DMS 273 treated with DMSO at 0.1 percent for 48 hours (cell line): ENCODE measurements at regions not wholly inside any gene's neighbourhood (a gene's known extent, or its start where the extent isn't known, plus 50 kb on each side); places are given as distances from the start of the nearest gene placed in this dataset.
"Not testable (repeated sequence)": the region's sequence is repeated elsewhere in the genome, so short reads cannot be mapped to it uniquely, and the experiment has no call there.

Experiments
- DNase-seq: peaks from one replicate; lab custom pipeline; 2025; lab: John Stamatoyannopoulos, UW

DNA sequence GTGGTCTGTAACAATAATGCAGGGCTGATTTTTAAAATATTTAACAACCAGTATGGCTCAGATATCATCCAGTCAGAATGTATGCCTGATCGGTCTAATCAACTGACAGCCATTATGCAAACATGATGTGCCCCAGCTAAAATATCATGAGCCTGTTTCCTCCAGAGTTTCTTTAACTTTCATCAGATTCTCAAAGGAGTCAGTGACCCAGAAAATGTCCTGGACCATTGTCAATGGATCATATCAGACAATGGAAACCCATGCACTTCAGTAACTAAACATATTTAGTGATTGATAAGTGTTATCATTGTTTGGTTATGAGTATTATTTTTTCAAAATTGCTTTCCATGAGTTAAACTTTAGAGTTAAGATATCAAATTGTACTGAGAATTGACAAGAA, 173.5 kb downstream of the LMBRD1 start:
- no peak for DNase-seq

DNA sequence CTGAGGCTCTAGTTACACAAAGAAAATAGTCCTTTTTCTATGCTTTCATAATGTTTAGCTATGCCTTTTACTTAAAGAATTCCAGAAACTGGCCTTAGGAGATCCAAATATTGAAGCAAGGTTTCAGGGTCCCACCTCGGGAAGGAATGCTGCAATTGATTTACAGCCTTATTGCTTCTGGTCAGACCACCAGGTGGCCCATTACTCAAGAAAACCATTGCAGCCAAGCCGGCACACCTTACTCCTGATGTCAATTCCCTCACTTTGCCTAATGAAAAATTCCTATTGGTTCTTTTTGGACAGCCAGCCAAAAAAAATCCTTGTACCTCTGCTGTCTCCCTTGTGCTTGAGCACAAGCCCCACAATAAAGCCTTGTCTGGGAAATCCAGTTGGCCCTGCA, 173.9 kb downstream of the LMBRD1 start:
- no peak for DNase-seq

DNA sequence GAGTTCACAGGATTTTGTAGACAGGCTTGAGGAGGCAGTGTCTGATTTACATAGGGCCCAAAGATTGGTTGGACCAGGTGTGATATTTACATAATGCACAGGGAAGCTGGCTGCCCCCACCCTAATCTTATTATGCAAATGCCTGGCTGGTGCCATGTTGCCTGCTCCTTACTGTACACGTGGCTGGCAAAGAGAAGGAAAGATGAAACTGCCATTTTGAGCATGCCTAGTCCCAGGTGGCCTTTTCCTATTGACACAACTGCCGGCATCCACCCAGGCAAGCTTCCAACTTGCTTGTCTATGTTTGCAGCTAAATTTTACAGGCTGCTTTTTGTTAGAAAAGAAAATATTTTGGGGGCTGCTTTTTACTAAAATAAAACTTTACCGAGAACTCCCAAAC, 174.6 kb downstream of the LMBRD1 start:
- DNase-seq: peak; percentile 78

DNA sequence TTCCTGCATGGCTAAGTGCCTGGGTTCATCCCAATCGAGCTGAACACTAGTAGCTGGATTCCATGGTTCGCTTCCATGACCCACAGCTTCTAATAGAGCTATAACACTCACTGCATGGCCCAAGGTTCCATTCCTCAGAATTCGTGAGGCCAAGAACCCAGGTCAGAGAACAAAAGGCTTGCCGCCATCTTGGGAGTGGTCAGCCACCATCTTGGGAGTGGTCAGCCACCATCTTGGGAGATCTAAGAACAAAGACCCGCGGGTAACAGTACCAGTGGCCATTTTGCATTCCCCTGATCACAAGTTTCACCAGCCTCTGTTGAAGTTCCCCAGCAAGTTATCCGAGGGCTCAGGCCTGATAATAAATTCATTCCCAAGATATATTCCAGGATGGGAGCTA, 179.6 kb downstream of the LMBRD1 start:
- DNase-seq: no peak

DNA sequence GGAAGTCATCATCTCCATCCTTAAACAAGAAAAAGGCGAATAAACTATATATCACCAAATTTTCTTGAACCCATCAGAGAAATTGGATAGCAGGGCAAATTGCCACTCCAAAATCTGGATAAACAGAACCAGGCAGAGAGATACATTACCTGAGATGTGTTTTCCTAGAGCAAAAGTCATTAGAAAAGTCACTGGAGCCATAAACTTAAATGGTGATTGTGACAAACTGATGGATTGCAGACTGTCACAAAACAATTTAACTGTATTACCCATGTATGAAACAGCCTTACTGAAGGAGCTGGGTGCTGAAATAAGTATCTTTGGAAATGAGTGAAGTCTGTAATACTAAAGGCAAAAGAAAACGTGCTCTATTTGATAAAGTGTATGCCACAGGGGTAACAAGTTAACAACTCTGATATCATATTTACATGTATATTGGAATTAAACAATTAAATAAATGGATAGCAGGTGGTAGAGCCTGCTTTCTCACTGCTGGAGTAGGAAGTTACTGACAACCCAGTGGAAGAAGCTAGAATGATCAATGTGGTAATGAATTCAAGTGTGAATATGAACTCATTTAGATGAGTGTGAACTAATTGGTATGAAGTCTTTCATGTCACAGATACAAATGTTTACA, 186.9 kb downstream of the LMBRD1 start:
- no peak for DNase-seq

DNA sequence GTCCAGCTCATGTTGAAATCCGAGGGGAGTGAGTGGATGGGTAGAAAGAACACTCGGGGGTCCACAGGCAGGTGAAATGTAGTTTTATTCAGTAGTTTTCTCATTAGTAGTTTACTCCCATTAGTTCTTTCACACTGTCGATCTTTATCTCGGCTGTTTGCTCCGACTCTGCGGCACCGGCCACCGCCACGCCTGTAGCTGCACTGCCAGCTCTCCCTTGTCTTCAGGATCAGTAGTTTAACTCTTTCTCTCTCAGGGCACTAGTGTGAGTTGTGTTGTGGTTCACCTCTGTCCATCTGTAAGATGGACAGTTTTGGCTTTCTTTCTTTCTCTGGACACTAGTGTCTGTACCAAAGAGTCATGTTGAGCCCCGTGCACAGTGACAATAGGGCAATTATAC, 195.7 kb downstream of the LMBRD1 start:
- DNase-seq: no peak

DNA sequence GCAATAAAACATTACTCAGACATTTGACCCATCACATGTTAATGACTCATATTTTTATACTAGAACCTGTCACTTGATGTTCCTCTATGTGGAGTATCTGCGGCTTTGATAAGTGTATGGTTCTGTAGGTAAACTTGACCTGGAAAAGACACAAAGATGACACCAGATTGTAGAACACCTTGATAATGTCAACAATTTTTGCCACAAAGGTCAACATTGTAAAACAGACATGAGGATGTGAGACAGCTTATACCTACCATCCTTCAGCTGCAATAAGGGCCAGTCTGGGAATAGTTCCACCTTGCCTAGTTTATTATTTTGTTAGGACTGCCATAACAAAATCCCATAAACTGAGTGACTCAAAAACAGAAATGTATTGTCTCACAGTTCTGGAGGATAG, 202.4 kb downstream of the LMBRD1 start:
- DNase-seq: no peak

DNA sequence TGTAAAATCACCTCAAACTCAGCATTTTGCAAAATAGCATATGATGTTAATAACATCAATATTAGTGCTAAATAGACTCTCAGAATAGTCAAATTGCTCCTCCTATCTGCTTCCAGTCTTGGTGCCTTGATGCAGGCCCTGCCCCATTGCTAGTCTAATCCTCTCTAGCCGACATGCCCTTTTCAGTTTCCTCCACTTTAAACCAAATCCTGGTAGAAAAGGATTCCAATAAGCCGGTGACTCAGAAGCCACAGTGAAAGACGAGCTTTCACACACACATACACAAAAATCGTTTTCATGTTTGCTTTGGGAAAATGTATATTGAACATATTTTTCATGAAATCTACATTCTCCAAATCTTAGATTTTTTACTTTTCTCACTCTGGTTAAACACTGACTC, 203.1 kb downstream of the LMBRD1 start:
- no peak for DNase-seq

DNA sequence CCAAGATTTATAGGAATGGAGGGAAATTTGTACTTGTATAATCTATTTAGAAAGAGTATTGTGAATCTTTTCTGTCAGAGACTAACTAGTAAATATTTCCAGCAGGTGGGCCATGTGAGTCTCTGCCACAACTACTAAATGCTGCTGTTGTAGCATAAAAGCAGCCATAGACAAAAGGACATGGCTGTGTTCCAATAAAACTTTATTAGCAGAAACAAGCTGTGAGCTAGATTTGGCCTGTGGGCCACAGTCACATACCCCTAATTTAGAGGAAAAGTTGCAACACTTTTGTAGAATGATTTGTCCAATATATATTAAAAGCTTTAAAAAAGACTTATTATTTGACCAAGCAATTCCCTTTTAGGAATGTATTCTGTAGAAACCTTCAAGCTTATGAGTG, 207.2 kb downstream of the LMBRD1 start:
- DNase-seq: peak; percentile 75

DNA sequence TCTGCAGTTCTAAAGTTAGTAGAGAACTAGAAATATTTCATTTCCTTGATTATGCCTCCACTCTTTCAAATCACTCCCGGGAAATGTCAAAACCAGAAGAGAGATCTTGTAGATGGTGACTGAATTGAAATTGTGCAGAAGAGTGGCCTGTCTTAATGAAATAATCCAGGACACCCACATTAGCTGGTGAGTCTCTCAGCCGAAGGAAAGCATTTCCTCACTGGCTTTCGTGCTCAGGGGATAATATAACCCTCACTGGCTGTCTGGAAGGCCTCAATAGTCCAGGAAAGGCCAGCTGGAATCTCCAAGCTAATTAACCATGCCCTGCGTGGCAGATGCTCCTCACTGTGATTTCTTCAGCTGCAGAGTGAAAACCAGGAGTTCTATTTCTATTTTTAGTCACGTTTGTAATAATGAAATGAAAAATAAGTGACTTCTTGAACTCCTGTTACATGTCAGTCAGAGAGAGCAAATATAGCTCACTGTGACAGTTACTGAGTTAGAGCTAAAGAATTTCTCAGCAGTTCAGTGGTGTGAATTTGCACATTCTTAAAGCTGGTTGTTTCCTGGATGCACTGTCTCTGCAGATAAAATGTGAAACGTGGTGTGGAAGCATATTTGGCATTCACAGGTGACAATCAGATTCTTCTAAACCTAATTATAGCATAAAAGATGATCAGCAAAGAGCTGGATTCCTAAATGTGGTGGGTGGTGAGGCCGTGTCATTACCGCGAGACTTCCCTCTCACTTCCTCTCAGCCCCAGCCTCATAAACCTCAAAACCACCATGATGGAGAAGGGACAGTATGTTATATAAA, 211.7 kb downstream of the LMBRD1 start:
- DNase-seq: peak; percentile 71

DNA sequence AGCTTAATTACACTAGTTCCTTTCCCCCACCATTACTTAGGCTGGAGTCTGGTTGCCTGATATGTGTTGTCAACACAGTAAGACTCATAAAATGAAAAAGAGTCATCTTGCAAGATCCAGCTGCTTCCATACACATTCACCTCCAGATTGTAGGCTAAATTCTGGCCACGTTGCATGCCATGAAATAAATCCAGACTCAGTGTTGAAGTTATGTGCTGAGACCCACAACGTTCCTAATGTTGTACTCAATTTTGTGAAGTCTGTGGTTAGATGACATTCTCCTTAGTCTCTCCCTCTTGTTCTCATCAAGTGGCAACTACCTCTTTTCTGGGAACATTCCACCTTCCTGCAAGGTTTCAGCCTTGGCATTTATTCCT, 212.3 kb downstream of the LMBRD1 start:
- no peak for DNase-seq

DNA sequence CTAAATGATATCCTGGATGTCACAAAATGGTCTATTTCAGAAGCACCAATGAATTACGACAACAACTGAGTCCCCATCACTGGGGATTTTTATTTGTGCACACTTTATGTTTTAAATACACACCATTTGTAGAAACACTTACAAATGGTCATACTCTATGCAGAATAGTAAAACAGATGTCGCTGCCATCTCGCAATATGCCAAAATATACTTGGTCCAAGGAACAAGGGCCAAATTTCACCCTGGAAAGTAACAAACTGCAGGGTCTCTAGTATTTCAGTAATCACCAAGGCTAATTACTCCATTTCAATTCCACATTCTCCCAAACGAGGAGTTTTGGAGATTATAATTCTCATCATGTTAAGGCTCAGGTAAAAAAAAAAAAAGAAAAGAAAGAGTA, 215.2 kb downstream of the LMBRD1 start:
- peak; percentile 38 for DNase-seq

DNA sequence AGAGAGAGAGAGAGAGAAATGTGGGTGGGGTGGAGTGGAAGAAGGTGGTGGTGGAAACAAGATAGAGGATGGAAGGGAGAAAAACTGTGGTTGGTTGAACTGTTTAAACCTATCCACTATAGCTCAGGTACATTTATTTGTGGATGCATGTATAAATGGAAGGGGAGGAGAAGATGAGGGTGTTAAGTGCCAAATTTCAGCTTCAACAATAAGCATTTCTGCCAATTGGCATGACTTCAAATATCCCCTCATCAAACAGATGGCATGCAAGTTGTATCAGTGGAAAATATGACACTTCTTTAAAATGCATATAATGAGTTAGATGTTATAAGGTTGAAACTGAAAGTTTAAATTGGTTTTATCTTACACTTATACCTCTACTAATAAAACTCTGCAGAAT, 216.1 kb downstream of the LMBRD1 start:
- DNase-seq: peak; percentile 79

DNA sequence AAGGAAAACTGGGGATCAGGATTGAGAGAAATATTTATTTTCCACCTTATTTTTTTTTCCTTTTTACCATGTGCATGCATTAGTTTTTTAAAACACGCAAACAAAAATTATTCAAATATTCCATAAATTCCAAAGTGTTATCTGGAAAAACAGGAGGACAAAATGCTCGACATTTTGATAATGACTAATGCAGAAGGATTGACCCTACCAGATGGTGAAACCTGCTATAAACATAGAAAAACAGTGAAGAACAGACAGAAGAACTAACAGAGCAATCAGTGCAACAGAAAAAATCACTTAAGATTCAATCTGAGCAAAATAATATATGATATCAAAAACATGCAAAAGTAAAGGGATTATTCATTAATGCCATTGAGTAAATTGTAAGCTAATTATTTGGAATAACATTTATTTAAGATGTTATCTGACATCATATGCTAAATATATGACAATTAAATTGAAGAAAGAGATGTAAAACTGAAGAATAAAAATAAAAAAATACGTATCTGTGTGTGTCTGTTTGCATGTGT, 218.4 kb downstream of the LMBRD1 start:
- DNase-seq: peak; percentile 59

DNA sequence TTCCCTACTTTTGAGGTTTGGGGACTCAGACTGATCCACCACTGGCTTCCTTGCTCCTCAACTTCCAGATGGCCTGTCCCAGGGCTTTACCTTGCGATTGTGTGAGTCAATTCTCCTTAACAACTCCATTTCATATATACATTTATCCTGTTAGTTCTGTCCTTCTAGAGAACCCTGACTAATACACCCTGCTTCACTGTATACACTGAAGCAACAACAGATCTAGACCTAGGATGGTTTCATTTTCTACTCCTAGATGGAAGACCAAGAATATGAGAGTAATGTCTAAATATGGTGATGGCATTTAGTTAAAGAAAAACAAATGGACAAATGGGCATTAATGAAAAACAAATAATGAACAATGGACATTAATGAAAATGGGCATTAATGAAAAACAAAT, 225.6 kb downstream of the LMBRD1 start:
- DNase-seq: no peak

DNA sequence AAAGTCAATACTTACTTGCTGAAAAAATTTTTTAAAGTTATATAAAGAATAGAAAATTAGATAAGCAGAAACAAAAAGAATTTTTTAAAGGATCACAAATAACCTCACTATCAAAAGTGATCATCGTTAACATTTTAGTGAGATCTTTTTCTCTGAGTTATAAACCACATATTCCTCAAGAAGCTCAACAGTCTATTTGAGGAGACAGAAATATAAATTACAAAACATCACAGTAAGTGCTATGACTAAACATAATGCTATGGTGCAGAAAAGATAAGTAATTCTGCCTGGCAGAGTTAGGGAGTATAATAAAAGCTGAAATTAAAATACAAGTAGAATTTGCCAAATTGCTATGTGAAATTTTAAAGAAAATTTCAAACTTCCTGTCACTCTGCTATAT, 226.7 kb downstream of the LMBRD1 start:
- DNase-seq: no peak

DNA sequence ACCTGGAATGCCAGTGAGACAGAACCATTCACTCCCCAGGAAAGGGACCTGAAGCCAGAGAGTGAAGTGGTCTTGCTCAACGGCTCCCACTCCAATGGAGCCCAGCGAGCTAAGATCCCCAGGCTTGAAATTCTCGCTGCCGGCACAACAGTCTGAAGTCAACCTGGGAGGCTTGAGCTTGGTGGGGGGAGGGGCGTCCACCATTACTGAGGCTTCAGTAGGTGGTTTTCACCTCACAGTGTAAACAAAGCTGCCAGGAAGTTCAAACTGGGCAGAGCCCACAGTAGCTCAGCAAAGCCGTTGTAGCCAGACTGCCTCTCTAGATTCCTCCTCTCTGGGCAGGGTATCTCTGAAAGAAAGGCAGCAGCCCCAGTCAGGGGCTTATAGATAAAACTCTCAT, 236.2 kb downstream of the LMBRD1 start:
- not testable (repeated sequence) for DNase-seq

DNA sequence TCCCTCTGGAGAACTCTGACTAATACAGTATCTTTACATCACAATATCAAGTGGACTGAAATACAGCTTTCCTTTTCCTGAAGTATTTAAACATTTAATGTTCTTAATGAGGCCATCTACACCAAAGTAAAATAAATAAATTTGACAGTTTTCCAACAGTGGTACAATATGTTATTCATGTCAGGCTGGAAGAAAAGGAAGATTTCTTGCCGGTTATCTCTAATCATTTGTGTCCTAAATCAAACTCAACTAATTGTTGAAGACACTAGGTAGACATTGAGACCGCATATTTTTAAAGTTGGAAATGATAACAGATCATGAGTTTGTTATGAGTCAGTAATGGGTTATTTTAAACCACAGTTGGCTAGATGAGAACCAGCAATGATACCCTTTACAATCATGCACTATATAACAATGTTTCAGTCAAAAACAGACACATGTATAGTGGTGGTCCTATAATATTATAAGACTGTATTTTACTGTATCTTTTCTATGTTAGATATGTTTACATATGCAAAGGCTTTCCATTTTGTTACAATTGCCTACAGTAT, 241.6 kb downstream of the LMBRD1 start:
- DNase-seq: no peak

DNA sequence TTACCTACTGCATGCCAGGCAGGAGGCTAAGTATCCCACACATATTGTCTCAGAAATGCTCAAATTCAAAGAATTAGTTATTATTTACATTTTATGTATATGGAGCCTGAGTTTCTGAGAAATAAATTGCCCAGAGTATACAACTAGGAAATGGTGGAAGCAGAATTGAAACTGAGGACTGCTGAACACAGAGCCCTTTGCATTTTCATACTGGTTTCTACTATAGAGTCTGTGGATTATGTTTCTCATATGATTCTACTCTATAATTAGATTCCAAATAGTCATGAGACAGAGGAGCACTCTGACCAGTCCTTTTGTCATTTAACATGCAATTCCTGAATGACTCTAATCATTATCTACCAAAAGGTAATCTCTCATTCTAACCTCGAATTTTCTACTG, 254.3 kb downstream of the LMBRD1 start:
- no peak for DNase-seq

DNA sequence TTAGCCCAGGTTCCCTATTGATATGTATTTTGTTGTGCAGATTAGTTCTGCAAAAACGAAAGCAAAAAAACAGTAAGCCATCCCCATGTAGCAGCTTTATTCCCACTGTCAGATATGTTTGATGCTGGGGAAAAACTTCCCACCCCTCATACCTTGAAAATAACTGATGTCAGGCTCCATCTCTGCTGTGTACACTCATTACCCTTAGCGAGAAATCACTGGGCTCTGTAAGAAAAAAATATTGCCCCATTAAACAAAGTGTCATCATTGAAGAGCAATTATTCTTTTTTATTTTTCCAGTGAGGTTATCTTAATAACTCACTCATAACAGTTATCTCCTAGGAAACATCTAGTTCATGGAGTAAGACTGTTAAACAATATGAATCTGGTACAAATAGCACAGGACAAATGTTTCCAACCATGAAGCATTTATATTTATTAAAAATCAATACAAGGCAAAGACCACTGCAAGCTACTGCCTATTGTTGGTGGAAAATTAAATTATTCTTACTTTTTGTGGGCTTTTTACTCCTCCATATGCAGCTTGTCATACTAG, 268.8 kb downstream of the LMBRD1 start:
- no peak for DNase-seq

DNA sequence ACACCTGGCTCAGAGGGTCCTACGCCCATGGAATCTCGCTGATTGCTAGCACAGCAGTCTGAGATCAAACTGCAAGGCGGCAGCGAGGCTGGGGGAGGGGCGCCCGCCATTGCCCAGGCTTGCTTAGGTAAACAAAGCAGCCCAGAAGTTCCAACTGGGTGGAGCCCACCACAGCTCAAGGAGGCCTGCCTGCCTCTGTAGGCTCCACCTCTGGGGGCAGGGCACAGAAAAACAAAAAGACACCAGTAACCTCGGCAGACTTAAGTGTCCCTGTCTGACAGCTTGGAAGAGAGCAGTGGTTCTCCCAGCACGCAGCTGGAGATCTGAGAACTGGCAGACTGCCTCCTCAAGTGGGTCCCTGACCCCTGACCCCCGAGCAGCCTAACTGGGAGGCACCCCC, 281.3 kb downstream of the LMBRD1 start:
- not testable (repeated sequence) for DNase-seq

DNA sequence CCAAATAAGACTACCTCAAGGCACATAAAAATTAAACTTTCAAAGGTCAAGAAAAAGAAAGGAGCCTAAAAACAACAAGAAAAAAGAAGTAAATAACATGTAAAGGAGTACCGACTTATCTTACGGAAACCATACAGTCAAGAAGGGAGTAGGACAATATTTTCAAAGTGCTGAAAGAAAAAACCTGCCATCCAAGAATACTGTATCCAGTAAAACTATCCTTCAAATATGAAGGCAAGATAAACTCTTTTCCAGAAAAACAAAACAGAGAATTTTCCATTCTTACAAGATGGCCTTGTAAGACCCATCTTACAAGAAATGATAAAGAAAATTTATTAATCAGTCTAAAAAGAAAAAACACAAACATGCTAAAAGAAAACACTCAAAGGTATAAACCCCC, 302.2 kb downstream of the LMBRD1 start:
- no peak for DNase-seq

DNA sequence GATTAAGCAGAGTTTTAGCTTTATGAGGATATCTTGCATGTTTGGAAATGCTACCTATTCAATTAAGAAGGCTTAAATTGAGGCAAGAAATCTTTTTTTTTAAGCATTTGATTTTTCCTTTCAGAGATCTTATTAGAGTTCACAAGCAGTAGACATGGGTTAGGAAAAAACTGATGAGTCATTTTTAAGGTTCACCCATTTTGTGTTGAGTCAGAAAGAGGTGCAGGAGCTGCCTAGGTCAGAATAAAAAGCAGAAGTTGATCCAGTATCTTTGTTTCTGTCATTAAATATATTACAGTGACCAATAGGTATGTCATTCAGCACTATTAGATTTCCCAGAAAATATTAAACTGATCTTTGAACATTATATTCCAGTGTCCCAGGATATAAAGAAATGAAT, 306.8 kb downstream of the LMBRD1 start:
- DNase-seq: no peak
